Hippocampal formation (tissue), 2 donors: ENCODE measurements at regions not wholly inside any gene's neighbourhood (a gene's known extent, or its start where the extent isn't known, plus 50 kb on each side); places are given as distances from the start of the nearest gene placed in this dataset.

ENCODE experiments used
- DNase-seq, 2 donors: peaks; one replicate each; lab custom pipeline; 2025; lab: John Stamatoyannopoulos, UW

DNA sequence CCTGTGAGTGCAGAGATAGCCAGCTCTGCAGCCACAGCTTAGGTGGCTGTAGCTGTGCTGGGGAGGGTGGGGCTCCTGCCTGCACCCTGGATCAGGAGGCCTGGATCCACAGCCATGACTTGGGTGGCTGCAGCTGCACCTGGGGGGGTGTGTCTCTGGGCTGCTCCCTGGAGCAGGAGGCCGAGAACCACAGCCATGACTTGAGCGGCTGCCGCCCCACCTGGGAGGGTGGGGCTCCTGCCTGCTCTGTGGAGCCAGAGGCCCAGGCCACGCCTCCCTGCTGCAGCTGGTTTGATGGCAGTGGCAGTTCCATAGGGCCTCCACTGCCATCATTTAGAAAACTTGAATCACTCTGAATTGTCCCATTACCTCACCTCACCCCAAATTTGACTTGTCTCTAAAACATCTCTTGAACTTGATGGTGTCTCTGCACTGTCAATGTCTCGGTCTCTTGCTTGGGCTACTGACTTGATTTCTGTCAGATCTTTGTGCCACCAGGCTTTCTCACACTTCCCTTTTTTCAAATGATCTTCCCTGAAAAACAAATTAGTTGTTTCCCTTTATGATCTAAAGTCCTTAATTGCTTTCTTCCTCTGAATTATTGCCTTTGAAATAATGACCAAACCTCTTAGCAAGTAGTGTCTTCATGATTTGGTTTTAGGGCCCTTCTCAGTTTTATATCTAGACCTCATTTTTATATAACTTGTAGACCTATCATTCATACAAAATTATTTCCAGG, 313.2 kb upstream of the MME start:
- DNase-seq: no peak

DNA sequence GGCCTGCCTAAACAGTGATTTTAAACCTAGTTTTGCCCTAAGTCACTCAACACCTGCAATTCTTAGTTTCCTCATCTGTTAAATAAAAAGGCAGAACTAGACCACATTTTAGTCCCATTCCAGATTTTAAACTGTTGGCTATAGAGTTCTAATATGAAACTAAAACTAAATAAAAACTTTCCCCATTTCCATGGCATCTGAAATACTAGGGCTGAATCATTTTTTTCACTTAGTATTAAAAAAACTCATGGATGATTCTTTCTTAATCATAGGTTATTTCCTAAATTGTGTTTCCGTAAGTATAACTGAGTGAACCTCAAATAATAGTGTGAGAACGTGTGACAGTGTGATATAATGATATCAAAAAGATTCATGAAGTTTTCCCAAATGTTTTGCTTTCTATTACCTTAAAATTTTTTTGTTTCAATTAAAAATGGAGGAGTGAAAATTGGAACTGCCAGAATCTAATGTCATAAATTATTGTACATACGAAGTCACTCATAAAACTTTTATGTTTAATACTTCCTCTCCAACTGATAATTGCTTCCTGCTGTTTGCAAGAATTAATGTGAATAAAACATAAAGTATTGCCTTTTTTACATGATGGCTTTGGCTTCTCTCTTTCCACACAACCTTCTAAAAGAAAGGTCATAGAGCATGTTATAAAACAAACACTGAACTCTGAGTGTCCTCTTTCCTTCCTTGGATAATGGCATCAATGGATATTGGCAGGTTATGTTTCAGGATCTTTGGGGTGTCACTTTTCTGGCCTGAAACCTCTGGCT, 315.1 kb upstream of the MME start:
- DNase-seq: no peak

DNA sequence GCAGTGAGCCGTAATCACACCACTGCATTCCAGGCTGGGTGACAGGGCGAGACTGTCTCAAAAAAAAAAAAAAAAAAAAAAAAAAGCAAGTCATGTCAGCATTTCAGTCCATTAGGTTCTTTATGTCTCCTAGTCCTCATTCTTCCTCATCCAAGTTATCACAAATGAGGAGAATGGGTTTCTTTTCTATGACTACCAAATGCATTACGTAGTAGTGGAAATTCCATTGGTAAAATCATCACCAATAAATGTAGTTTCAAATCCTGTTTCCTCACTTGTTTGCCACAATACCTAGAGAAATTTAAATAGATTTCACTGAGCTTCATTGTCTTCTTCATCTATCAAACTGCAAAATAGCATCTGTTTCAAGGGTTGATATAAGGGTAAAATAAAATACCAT, 317.6 kb upstream of the MME start:
- DNase-seq: no peak

DNA sequence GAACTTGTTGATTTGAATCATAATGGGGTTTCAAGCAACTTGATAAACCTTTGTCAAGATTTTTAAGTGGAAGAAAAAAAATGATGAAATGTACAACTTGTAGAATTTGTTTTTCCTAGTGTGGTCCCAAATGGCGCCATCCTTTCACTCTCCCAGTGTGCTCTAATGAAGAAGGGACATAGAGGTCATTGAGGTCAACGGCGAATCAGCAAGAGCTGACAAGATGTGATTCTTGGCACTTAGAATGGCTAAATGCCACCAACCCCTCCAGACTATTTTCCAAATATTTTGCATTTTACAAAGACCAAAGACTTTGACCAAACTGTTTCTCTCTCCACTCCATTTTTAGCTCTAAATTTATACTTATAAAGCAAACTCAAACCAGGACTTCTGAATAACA, 320.2 kb upstream of the MME start:
- DNase-seq: no peak

DNA sequence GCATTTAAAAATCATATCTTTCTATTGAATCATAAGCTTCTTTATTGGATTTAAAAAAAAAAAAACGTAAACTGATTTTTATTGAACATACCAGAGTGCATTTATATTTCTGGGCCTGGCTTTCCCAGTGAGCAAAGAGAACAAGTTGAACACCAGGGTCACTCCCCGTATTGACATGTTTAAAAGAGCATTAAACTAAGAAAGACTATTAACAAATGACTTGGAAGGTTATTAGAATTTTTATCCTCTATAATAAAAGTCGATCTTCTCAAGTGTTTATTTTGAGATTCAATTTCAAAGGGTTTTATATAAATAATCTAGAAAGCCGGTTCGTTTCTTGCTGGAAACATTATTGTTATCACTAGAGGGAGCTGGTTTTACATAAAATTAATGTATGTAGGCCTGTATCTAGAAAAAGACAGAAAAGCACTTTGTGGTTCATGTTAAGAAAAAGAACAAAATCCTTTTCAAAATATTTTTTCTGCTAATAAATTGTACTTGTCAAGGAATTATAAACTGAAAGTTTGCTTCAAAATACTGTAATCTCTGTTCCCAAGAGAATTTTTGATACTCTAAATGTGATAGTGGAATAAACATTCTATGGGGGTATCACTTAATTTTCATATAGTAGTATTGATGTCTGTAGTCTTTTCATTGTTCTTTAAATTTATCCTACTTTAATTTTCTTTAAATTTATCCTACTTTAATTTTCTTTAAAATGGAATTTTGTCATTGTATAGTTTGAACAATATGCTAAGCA, 321.8 kb upstream of the MME start:
- DNase-seq: peak in 1 of 2 donors; percentile 69

DNA sequence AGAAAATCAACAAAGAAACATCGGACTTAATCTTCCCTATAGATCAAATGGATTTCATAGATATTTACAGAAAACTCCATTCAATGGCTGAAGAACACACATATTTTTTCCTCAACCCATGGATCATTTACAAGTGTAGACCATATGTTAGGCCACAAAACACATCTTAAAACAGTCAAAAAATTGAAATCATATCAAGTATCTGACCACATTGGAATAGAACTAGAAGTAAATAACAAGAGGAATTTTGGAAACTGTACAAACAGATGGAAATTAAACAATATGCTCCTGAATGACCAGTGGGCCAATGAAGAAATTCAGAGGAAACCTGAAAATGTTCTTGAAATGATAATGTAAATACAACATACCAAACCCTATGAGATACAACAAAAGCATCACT, 323.1 kb upstream of the GPR149 start:
- no peak for DNase-seq

DNA sequence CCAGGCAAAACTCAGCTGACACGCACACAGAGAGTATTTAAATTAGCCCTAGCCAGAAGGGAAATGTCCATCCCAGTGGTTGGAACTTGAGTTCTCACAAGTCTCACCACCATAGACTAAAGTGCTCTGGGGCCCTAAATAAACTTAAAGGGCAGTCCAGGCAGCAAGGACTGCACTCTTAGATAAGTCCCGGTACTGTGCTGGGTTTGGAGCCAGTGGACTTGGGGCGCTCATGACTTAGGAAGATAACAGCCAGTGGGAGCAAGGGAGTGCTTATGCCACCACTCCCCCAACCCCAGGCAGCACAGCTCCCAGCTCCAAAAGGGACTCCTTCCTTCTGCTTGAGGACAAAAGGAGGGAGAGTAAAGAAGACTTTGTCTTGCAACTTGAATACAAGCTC, 319.5 kb upstream of the GPR149 start:
- no peak for DNase-seq

DNA sequence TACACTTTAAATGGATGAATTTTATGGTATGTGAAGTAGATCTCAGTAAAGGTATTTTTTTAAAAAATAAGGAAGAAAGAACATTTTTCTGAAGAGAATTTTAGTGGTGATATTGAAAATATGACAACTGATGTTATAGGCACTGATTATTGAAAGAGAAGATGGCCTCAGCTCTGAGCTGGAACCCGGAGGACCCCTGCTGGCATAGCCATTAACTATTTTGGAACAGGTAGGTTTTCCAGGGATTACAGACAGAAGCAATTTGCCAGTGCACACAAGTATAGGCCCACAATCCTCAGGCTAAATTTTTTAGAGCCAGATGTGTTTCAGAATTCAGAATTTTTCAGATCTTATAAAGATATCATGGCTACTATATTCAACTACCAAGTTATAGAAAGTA, 315.9 kb upstream of the GPR149 start:
- DNase-seq: no peak

DNA sequence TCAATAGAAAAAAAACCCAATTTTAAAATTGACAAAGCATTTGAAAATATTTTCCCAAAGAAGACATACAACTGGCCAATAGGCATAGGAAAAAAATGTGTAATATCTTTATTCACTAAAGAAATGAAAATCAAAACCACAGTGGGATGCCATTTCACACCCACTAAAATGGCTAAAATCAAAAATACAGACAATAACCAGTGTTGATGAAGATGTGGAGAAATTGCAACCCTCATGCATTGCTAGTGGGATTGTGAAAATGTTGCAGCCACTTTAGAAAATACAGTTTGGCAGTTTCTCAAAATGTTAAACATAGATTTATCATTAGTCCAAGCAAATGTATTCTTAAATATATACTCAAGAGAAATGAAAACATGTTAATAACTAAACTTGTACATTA, 315.1 kb upstream of the GPR149 start:
- no peak for DNase-seq

DNA sequence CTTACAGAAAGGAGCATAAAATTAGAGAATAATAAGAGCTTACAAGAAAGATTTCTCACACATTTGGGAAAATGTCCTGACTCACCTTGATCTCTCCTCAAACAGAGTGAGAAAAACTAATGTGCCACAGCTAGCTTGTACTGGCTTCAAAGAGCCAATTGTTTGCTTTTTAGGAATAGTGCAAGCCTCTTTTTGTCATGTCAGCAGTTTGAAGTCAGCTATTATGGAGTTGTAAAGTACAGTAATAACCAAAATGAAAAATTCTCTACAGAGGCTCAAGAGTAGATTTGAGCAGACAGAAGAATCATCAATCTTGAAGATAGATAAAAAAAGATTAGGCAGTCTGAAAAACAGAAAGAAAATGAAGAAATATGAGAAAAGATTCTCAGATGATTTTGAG, 313.4 kb upstream of the GPR149 start:
- DNase-seq: no peak

DNA sequence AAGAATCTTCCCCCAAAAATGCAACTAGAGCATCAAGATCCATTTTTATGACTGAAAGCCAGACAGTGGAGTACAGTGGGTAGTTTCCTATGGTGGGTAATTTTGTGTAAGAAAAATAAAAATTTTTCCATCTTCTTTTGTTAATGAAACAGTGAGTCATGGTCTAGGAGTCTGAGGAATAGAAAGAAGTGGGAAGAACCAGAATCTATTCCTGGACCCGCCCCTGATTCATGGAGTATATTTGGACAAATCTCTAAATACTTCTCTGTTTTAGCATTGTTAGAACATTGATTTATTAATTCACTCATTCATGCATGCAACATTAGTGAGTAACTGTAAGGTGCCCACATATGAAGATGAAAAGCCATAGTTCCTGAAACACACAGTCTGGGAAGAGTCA, 304.5 kb upstream of the GPR149 start:
- DNase-seq: no peak

DNA sequence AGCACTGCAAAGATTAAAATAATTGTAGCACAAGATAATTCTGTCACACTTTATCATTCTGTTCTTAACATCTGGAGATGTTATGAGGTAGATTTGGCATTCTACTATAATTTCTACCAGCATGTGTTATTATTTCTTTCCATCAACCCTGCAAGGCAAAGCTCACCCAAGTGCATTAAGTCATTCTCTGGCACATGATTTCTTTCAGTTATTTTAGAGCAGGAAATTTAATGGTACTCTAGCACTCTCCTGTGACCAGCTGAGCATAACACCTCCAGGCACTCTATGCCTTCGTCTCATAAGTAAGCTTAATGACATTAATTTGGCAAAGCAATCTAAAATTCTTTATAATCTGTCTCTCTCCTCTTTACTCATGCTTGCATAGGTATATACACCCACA, 300.2 kb upstream of the GPR149 start:
- DNase-seq: peak in 1 of 2 donors; percentile 18

DNA sequence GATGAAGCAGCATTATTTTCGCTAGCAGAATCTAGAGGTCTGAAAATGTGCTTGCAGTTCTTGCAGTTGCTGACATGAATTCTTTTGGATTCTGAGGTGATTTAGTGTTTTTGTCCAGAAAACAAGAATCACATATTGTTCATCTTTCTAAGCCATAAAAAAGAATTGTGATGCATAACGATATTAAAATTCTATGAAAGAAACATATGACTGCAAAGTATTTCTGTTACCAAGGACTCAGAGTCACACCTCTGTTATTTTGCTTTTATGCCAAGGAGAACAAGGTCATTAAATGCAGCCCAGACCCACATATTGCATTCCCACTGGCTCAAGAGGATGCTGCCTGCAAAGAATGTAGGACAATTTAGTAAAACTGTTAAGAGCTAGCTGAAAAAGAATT, 299.8 kb upstream of the GPR149 start:
- DNase-seq: no peak

DNA sequence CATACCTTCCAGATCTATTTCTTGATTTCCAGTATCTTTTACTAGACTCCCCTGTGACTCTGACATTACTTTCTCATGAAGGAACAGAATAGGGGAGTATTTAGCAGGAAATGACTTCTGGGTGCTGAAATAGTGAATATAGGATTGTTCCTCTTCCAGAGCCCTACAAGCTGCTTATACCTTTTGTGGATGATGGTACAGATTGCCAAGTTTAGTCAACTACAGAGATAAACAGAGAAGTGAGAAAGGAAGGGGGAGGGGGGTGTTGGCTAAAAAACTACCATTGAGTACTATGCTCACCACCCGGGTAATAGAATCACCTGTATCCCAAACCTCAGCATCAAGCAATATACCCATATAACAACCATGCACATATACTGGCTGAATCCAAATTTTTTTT, 298.3 kb upstream of the GPR149 start:
- no peak for DNase-seq

DNA sequence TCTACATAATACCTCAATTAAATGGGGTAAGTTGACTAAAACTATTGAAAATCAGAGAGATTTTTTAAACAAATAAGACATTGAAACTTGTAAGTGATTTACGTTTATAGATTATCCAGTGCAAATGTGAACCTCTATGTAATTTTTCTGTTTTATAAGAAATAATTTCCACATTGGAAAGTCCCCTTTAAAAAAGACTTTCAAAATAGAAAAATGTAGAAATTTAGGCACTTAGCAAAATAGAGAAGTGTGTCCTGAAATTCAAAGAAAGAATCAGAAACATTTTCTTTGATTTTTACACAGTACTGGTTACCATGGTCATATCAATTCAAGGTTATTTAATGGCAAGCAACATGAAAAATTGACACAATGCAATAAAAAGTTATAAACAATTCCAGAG, 290.9 kb upstream of the GPR149 start:
- DNase-seq: no peak

DNA sequence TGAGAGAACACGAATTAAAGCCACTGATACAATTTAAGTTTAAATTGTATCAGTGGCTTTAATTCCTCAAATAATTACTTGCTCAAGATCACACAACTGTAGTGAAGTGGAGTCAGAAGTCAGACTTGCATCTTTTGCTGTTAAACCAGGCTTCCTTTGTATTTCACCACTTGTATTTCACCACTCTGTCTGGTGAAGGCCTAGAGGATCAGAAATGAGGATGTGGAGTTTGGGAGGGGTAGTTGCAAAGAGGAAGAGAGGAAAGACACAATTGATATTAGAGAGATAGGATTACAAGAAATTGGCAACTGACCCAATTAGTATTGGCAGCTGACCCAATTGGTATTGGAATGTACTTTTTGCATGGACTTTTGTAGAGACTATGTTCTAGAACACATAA, 288.1 kb upstream of the GPR149 start:
- no peak for DNase-seq

DNA sequence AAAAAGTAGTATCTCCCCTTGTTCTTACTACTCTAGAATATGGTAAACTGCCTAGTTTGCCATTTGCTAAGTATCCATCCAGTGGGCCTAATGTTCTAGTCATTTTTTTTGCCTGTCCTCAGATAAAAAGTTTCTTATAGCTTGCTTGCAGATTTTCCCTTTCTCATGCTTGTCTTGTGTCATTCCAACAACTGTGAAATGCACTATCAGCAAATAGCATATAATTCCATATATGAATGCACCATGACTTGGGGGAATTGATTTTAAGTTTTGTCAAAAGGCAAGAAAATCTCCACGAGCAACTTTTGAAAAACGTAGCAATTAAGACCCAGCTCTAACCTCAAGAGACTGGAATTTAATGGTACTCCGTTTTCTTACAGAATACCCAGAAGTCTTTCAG, 286.2 kb upstream of the GPR149 start:
- no peak for DNase-seq

DNA sequence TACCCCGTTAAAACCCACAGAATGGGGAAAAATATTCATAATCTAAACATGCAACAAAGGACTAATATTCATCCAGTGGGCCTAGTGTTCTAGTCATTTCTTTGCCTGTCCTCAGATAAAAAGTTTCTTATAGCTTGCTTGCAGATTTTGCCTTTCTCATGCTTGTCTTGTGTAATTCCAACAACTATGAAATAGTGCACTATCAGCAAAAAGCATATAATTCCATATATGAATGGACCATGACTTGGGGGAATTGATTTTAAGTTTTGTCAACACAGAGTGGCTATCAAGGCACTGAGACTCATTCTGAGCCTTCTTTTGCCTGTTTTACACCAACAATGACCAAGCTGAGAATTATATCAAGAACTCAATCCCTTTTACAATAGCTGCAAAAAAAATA, 278.6 kb upstream of the GPR149 start:
- DNase-seq: no peak

DNA sequence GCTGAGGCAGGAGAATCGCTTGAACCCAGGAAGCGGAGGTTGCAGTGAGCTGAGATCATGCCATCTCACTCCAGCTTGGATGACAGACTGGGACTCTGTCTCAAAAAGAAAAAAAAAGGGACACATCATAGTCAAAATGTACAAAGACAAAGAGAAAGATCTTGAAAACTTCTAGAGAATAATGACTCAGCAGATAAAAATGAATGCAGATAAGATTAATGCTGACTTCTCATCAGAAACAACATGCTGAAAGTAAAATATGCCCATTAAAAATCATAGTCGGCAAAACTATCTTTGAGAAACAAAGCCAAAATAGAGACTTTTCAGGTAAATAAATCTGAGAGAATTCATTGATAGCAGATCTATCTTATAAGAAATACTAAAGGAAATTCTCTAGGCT, 271.1 kb upstream of the GPR149 start:
- no peak for DNase-seq

DNA sequence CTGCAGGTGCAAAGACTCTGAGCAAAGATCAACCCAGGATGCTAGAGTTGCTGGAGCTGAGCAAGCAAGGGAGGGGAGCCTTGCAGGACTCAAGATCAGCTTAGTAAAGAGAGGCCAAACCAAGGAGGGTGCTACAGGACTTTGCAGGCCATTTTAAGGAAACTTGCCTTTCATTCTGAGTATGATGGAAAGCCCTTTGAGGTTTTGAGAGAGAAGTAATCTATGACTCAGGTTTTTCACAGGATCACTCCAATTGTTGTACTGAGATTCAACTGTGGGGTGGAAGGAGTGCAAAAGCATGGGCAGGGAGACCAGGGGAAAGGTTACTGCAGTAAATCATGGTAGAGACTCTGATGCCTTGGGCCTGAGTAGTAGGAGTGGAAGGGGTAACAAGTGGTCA, 260.4 kb upstream of the GPR149 start:
- no peak for DNase-seq

DNA sequence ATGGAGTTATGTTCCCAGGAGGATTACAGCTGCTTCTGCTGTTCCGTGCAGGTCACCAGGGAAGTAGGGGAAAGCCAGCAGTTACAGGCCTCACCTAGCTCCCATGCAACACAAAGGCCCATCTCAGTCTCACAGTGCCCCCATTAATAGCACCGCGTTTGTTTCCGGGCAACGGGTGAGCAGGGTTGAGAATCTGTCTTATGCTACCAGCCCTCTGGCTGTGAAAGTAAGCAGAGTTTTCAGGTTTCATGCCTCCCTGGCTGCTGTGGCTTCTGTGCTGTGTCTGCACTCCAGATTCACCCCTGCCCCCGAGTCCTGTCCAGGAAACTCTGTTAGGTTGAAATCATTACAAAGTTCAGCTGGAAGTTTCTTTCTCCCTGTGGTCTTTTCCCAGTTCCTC, 254.4 kb upstream of the GPR149 start:
- DNase-seq: no peak

DNA sequence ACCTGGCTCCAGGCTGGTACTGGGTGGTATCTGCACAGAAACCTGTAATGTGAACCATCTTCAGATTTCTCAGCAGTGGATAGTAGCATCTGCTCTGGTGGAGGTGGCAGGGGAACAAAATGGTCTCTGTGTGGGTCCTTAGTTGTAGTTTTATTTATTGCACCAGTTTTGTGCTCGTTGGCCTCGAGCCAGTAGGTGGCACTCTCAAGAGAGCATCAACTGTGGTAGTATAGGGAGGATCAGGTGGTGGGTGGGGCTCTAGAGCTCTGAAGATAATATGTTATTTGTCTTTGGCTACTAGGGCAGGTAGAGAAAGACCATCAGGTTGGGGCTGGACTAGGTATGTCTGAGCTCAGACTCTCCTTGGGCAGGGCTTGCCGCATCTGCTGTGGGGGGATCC, 254.0 kb upstream of the GPR149 start:
- no peak for DNase-seq

DNA sequence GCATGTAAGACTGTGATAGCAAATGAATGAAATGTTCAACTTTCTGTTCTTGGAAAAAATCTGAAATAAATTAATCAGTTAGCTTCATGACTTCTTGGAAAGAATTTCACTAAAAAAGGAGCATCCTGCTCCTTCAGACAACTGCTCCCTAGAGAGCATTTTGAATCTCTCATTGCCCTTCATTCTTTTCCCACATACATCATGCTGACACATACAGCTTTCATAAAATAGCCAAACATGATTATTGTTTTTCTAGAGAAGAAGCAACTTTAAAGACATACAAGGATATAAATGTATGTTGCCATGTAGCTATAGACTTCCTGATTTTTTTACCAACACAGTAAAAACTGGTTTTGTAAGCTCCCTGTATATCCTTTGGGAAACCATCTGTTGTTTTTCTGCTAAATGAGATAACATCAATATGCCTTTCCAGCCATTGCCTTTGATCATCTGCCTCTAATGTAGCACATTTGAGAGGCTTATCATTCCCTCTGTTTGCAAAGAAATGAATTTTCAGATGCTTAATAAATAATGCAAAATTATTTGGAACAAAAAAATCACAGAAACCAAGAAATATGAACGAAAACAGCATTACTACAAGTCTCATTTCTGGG, 248.2 kb upstream of the GPR149 start:
- no peak for DNase-seq
